MM.1S (cell line): ENCODE measurements at regions not wholly inside any gene's neighbourhood (a gene's known extent, or its start where the extent isn't known, plus 50 kb on each side); places are given as distances from the start of the nearest gene placed in this dataset.

Source experiments
- DNase-seq: peaks from one replicate; pipeline ENCODE4 v3.0.0-alpha.2; 2015
- H2AFZ ChIP-seq: fragments of 300-600 bp; sonication (generic); 2 replicates; pipeline ENCODE4 v1.6.0; 2016; ENCODE audit warnings: antibody characterized with exemption, low read length
- H3F3A ChIP-seq: fragments of 300-600 bp; sonication (generic); 2 replicates; pipeline ENCODE4 v1.6.1; 2016; ENCODE audit warnings: mild to moderate bottlenecking, antibody characterized with exemption, low read length, moderate library complexity, mixed read lengths; ENCODE audit not compliant: insufficient read depth
- H3K27ac ChIP-seq: fragments of 300-600 bp; sonication (generic); 2 replicates; pipeline ENCODE4 v1.5.1; 2016; ENCODE audit warnings: mild to moderate bottlenecking, low read length
- H3K27me3 ChIP-seq: fragments of 300-600 bp; sonication (generic); replicated peaks from 2 replicates; pipeline ENCODE4 v1.6.0; 2016; ENCODE audit warnings: low read length; ENCODE audit not compliant: insufficient read depth
- H3K36me3 ChIP-seq: fragments of 300-600 bp; sonication (generic); replicated peaks from 2 replicates; pipeline ENCODE4 v1.6.1; 2016; ENCODE audit warnings: mild to moderate bottlenecking, low read length, mixed read lengths; ENCODE audit not compliant: insufficient read depth
- H3K4me1 ChIP-seq: fragments of 300-600 bp; sonication (generic); 2 replicates; pipeline ENCODE4 v1.6.1; 2016; ENCODE audit warnings: low read length, mixed read lengths
- H3K4me2 ChIP-seq: fragments of 300-600 bp; sonication (generic); 2 replicates; pipeline ENCODE4 v1.6.0; 2016; ENCODE audit warnings: low read depth, low read length
- H3K4me3 ChIP-seq: fragments of 300-600 bp; sonication (generic); 2 replicates; pipeline ENCODE4 v1.5.1; 2016; ENCODE audit warnings: low read length, mixed read lengths
- H3K79me2 ChIP-seq: fragments of 300-600 bp; sonication (generic); 2 replicates; pipeline ENCODE4 v1.6.1; 2016; ENCODE audit warnings: mixed run types, low read length, mixed read lengths
- H3K9ac ChIP-seq: fragments of 300-600 bp; sonication (generic); 2 replicates; pipeline ENCODE4 v1.6.1; 2016; ENCODE audit warnings: low read length, mixed read lengths
- H3K9me2 ChIP-seq: fragments of 300-600 bp; sonication (generic); replicated peaks from 2 replicates; pipeline ENCODE4 v1.6.1; 2016; ENCODE audit warnings: mild to moderate bottlenecking, low read length, mixed read lengths; ENCODE audit not compliant: insufficient read depth
- H3K9me3 ChIP-seq: fragments of 300-600 bp; sonication (generic); replicated peaks from 2 replicates; pipeline ENCODE4 v1.6.1; 2016; ENCODE audit warnings: mild to moderate bottlenecking, low read length, mixed read lengths; ENCODE audit not compliant: insufficient read depth
- H4K20me1 ChIP-seq: fragments of 300-600 bp; sonication (generic); 2 replicates; pipeline ENCODE4 v1.6.1; 2016; ENCODE audit warnings: mild to moderate bottlenecking, low read length, moderate library complexity, mixed read lengths; ENCODE audit not compliant: insufficient read depth
- CTCF ChIP-seq: fragments of 300-600 bp; sonication (generic); IDR thresholded peaks from 2 replicates; pipeline ENCODE4 v1.5.1; 2016; ENCODE audit warnings: antibody characterized with exemption, low read length, mixed read lengths
- EZH2 ChIP-seq: fragments of 300-600 bp; sonication (generic); optimal IDR thresholded peaks from 2 replicates; pipeline ENCODE3; 2017; ENCODE audit warnings: low read depth, mild to moderate bottlenecking, antibody characterized with exemption, low read length, mixed read lengths
- EZH2phosphoT487 ChIP-seq: fragments of 300-600 bp; sonication (generic); IDR thresholded peaks from 2 replicates; pipeline ENCODE4 v1.6.1; 2018; ENCODE audit warnings: antibody characterized with exemption, low read length

DNA sequence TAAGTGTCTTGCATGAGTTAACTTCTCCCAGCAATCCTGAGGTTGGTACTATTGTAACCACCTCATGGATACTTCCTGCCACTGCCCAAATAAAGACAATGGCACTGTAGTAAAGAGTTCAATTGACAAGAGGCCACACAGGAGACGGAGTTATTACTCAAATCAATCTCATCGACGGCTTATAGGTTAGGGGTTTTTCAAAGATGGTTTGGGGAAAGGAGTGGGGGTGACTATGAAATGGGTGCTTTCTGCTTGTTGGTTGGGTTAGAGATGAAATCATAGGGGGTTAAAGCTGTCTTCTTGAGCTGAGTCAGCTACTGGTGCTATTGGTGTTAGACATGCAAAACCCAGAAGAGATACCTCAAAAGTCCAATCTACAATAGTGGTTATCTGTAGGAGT is 1258.0 kb upstream of the ZEB2 start:
- Histone ChIP-seq H3K9me2 (no peaks in the 10 kb centered on the region), H3K27me3 (no peaks in the 10 kb centered on the region), H3F3A (no peaks in the 10 kb centered on the region), H3K9ac (no peak overlapping the region), H3K4me3 (no peak overlapping the region), H3K79me2 (no peaks in the 10 kb centered on the region), H3K4me1 (no peaks in the 10 kb centered on the region), H3K36me3 (no peaks in the 10 kb centered on the region), H3K4me2 (no peak overlapping the region), H3K27ac (no peak overlapping the region), H3K9me3 (no peaks in the 10 kb centered on the region), H2AFZ (no peak overlapping the region), H4K20me1 (no peaks in the 10 kb centered on the region)
- TF ChIP-seq EZH2 (no peak), EZH2phosphoT487 (no peak), CTCF (no peak)
- no peak for DNase-seq

DNA sequence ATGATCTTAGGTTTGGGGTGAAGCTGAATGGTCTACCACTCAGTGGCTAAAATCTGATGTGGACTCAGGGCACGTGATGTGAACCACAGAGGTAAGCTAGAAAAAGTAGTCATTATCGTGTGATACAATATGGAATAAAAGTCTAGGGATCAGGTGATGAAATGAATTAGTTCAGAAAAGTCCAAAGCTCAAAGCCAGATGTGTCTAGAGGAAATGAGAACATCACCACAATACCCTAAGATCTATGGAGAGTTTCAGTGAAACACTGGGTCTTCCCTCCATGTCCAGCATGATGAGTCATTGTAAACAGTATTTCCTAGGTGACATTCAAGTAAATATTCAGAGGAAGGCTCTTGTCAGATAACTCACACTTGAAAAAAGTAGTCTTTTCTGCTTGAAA is 1257.4 kb upstream of the ZEB2 start:
- no peak overlapping the region for H2AFZ ChIP-seq
- H3F3A ChIP-seq, result no peaks in the 10 kb centered on the region
- no peak overlapping the region for H3K4me3 ChIP-seq
- no peak for TF ChIP-seq EZH2phosphoT487
- TF ChIP-seq EZH2, result no peak
- no peak for TF ChIP-seq CTCF
- no peak for DNase-seq
- H4K20me1 ChIP-seq, result no peaks in the 10 kb centered on the region
- H3K4me1 ChIP-seq, result no peaks in the 10 kb centered on the region
- no peak overlapping the region for H3K27ac ChIP-seq
- no peak overlapping the region for H3K4me2 ChIP-seq
- H3K27me3 ChIP-seq, result no peaks in the 10 kb centered on the region
- H3K9me2 ChIP-seq, result no peaks in the 10 kb centered on the region
- H3K9me3 ChIP-seq, result no peaks in the 10 kb centered on the region
- H3K79me2 ChIP-seq, result no peaks in the 10 kb centered on the region
- no peaks in the 10 kb centered on the region for H3K36me3 ChIP-seq
- H3K9ac ChIP-seq, result no peak overlapping the region

DNA sequence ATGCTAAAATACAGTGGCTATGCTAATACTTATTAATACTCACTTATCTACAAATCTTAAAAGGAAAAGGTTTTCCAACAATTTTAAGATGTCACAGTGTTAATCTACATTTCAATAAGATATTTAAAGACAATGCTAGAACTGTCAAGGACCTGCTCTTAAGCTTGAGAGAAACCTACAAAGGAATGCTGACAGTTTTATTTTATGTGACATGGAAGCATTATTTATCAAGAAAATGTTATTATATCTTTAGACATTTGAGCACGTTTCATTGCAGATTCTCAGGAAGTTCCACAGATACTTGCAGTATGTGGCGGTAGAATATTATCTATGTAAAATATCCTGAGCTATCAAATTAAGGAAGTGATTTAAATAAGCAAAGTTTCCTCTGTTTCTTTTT is 1255.7 kb upstream of the ZEB2 start:
- Histone ChIP-seq H2AFZ (no peak overlapping the region), H4K20me1 (no peaks in the 10 kb centered on the region), H3K9ac (no peak overlapping the region), H3K36me3 (no peaks in the 10 kb centered on the region), H3K27me3 (no peaks in the 10 kb centered on the region), H3K4me2 (no peak overlapping the region), H3K9me2 (no peaks in the 10 kb centered on the region), H3K79me2 (no peaks in the 10 kb centered on the region), H3K4me3 (no peak overlapping the region), H3F3A (no peaks in the 10 kb centered on the region), H3K27ac (no peak overlapping the region), H3K9me3 (no peaks in the 10 kb centered on the region), H3K4me1 (peaks cover 11% of the 10 kb centered on the region)
- TF ChIP-seq CTCF, result no peak
- DNase-seq, result no peak

DNA sequence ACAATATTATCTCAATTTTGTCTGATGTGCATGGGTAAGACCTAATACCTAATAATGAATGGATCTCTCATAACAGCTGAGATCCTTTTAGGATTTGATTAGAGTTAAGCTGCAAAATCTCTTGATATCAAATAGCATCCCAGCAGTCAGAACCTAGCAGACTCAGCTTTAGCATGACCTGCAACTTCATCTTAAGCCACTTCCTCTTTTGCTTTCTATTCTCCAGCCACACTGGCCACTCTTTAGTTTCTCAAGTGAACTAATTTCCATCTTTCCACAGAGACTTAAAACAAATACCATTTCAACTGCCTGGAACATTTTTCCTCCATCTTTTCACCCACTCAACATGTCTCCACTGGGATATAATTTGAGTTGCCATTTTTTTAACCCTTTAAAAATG is 1251.6 kb upstream of the ZEB2 start:
- Histone ChIP-seq H3K36me3 (no peaks in the 10 kb centered on the region), H2AFZ (no peak overlapping the region), H3K9me3 (no peaks in the 10 kb centered on the region), H3K9me2 (no peaks in the 10 kb centered on the region), H3K4me1 (peaks cover 11% of the 10 kb centered on the region), H3K9ac (no peak overlapping the region), H3F3A (no peaks in the 10 kb centered on the region), H3K27me3 (no peaks in the 10 kb centered on the region), H3K4me3 (no peak overlapping the region), H3K27ac (no peak overlapping the region), H4K20me1 (no peaks in the 10 kb centered on the region), H3K79me2 (no peaks in the 10 kb centered on the region), H3K4me2 (no peak overlapping the region)
- TF ChIP-seq CTCF (no peak), EZH2phosphoT487 (no peak), EZH2 (no peak)
- peak; percentile 59 for DNase-seq
